CD4-positive, alpha-beta memory T cell (primary cell): ENCODE measurements at regions not wholly inside any gene's neighbourhood (a gene's known extent, or its start where the extent isn't known, plus 50 kb on each side); places are given as distances from the start of the nearest gene placed in this dataset.
A peak's percentile ranks its signal among the peaks of the same experiment; 100 is the strongest.

Source experiments
- CTCF ChIA-PET: fragments of 350-600 bp; sonication (Branson Sonifier 250); formaldehyde crosslinking; loops from one replicate; lab custom pipeline; 2021; ENCODE audit warnings: inconsistent platforms; ENCODE audit not compliant: partially characterized antibody; lab: Charles Lee
- POLR2A ChIA-PET: fragments of 350-600 bp; sonication (Branson Sonifier 250); formaldehyde crosslinking; loops from one replicate; lab custom pipeline; 2021; ENCODE audit not compliant: partially characterized antibody; lab: Charles Lee
- DNase-seq, 5 donors: peaks; one replicate each; pipeline versions ENCODE4 v3.0.0 to v3.0.0-alpha.2; 2020 to 2022; ENCODE audit warnings: mixed read lengths in 1 of 5
- H3K27ac ChIP-seq: one replicate; pipeline ENCODE4 v1.7.0; 2013; ENCODE audit warnings: low read depth, low read length
- H3K27me3 ChIP-seq: 2 replicates; pipeline ENCODE4 v1.7.0; 2013; ENCODE audit warnings: mild to moderate bottlenecking, low read length, moderate library complexity; ENCODE audit not compliant: insufficient read depth
- H3K36me3 ChIP-seq: 2 replicates; pipeline ENCODE4 v1.7.0; 2013; ENCODE audit warnings: mild to moderate bottlenecking, low read length, moderate library complexity; ENCODE audit not compliant: insufficient read depth
- H3K4me1 ChIP-seq: 2 replicates; pipeline ENCODE4 v1.7.0; 2013; ENCODE audit warnings: mild to moderate bottlenecking, low read length, moderate library complexity; ENCODE audit not compliant: insufficient read depth
- H3K4me3 ChIP-seq, 2 donors: one replicate each; pipeline ENCODE4 v1.7.0; 2013; ENCODE audit warnings: low read length in 2 of 2, mild to moderate bottlenecking in 1 of 2
- H3K9me3 ChIP-seq, 2 donors: one replicate each; pipeline ENCODE4 v1.7.0; 2013; ENCODE audit warnings: low read length in 2 of 2, control low read depth in 1 of 2; ENCODE audit not compliant: control insufficient read depth in 1 of 2
- H3K27ac Mint-ChIP-seq, 7 donors: one replicate each; pipeline ENCODE4 v1.8.0; 2020 to 2021; ENCODE audit warnings: mixed read lengths in 7 of 7, mild to moderate bottlenecking in 6 of 7, inconsistent platforms in 3 of 7, moderate library complexity in 3 of 7
- H3K27me3 Mint-ChIP-seq, 2 donors: one replicate each; pipeline ENCODE4 v1.8.0; 2020 to 2021; ENCODE audit warnings: mixed read lengths in 2 of 2
- H3K36me3 Mint-ChIP-seq, 2 donors: one replicate each; pipeline ENCODE4 v1.8.0; 2020 to 2021; ENCODE audit warnings: mixed read lengths in 2 of 2, inconsistent platforms in 1 of 2, mild to moderate bottlenecking in 1 of 2
- H3K4me1 Mint-ChIP-seq, 4 donors: one replicate each; pipeline ENCODE4 v1.8.0; 2020 to 2021; ENCODE audit warnings: mixed read lengths in 4 of 4, mild to moderate bottlenecking in 1 of 4
- H3K4me3 Mint-ChIP-seq, 8 donors: one replicate each; pipeline ENCODE4 v1.8.0; 2020 to 2021; ENCODE audit warnings: mixed read lengths in 8 of 8, mild to moderate bottlenecking in 7 of 8, moderate library complexity in 6 of 8, inconsistent platforms in 3 of 8
- H3K9me3 Mint-ChIP-seq, 8 donors: one replicate each; pipeline ENCODE4 v1.8.0; 2020 to 2021; ENCODE audit warnings: mixed read lengths in 8 of 8, mild to moderate bottlenecking in 5 of 8, inconsistent platforms in 3 of 8, moderate library complexity in 1 of 8
- intact Hi-C: fragments of 100-400 bp; cut with micrococcal nuclease; formaldehyde crosslinking; loops from one replicate; pipeline ENCODE4 v1.15.1; 2023

GRCh38 chr5:56671571-56671970, 143.8 kb upstream of the MAP3K1 start:
- no peak for DNase-seq
- peaks cover 54% of the 10 kb centered on the region for H3K4me1 ChIP-seq
- no peak overlapping the region for H3K4me3 Mint-ChIP-seq
- no peak overlapping the region for H3K27ac ChIP-seq
- no peaks in the 10 kb centered on the region for H3K9me3 ChIP-seq
- H3K27me3 Mint-ChIP-seq: no peaks in the 10 kb centered on the region
- H3K4me3 ChIP-seq: no peak overlapping the region
- intact Hi-C loops: loop anchor here (5.0 kb wide), 1 partner anchor 94 kb away; no protein-coding TSS in a partner anchor
- H3K36me3 Mint-ChIP-seq: peaks cover 0 to 8% of the 10 kb centered on the region in 2 donors
- H3K4me1 Mint-ChIP-seq: peaks cover 25 to 52% (median 43%) of the 10 kb centered on the region in 4 donors
- H3K36me3 ChIP-seq: no peaks in the 10 kb centered on the region
- peak overlapping the region in 1 of 7 donors; percentile 66 for H3K27ac Mint-ChIP-seq
- H3K9me3 Mint-ChIP-seq: peaks cover 0 to 6% (median 2%) of the 10 kb centered on the region in 8 donors
- H3K27me3 ChIP-seq: no peaks in the 10 kb centered on the region
- CTCF ChIA-PET: interaction anchor here (2.4 kb wide), 1 partner anchor 191 kb away, joined by 19 read pairs; no protein-coding TSS in a partner anchor
- POLR2A ChIA-PET: no interaction called here

GRCh38 chr5:56670916-56671315, 144.4 kb upstream of the MAP3K1 start:
- no peak for DNase-seq
- Mint-ChIP-seq H3K4me1 (peaks cover 23 to 52% (median 44%) of the 10 kb centered on the region in 4 donors), H3K4me3 (peak overlapping the region in 2 of 8 donors; percentile 8 to 89), H3K27me3 (no peaks in the 10 kb centered on the region), H3K27ac (peak overlapping the region in 3 of 7 donors; percentile 80 to 96 (median 89)), H3K9me3 (peaks cover 0 to 6% (median 2%) of the 10 kb centered on the region in 8 donors), H3K36me3 (peaks cover 0 to 8% of the 10 kb centered on the region in 2 donors)
- Histone ChIP-seq H3K4me3 (no peak overlapping the region), H3K27me3 (no peaks in the 10 kb centered on the region), H3K4me1 (peaks cover 54% of the 10 kb centered on the region), H3K9me3 (no peaks in the 10 kb centered on the region), H3K36me3 (no peaks in the 10 kb centered on the region), H3K27ac (peak overlapping the region; percentile 48)
- intact Hi-C loops: loop anchor here (5.0 kb wide), 1 partner anchor 94 kb away; no protein-coding TSS in a partner anchor
- ChIA-PET POLR2A (interaction anchor here (0.8 to 2.8 kb wide), 12 partner anchors 9 to 275 kb away, joined by 3 to 24 read pairs (median 7); partner anchors contain the start of gene MAP3K1), CTCF (interaction anchor here (0.7 to 2.4 kb wide), 9 partner anchors 9 to 191 kb away, joined by 3 to 19 read pairs (median 6); partner anchors contain the start of gene MAP3K1)

- intact Hi-C loops: loop anchor here (5.0 kb wide), 1 partner anchor 93 kb away; no protein-coding TSS in a partner anchor
Measured at GRCh38 chr5:56669534-56670483, 145.5 kb upstream of the MAP3K1 start.

GRCh38 chr5:56668996-56669395, 146.4 kb upstream of the MAP3K1 start:
- peak overlapping the region in 6 of 7 donors; percentile 10 to 91 (median 60) for H3K27ac Mint-ChIP-seq

More at GRCh38 chr5:56669534-56670483, 145.5 kb upstream of the MAP3K1 start:
- DNase-seq: peak in 4 of 5 donors; percentile 26 to 67 (median 48)
- H3K9me3 ChIP-seq: no peaks in the 10 kb centered on the region
- H3K4me1 ChIP-seq: peaks cover 54% of the 10 kb centered on the region
- H3K27me3 ChIP-seq: no peaks in the 10 kb centered on the region
- peak overlapping the region; percentile 48 for H3K27ac ChIP-seq
- peak overlapping the region; percentile 89 to 97 (median 93) for H3K27ac Mint-ChIP-seq
- H3K9me3 Mint-ChIP-seq: peaks cover 0 to 10% (median 4%) of the 10 kb centered on the region in 8 donors
- no peaks in the 10 kb centered on the region for H3K27me3 Mint-ChIP-seq
- ChIA-PET POLR2A (interaction anchor here (0.5 to 2.8 kb wide), 23 partner anchors 8 to 276 kb away, joined by 3 to 24 read pairs (median 6); partner anchors contain the start of gene MAP3K1), CTCF (interaction anchor here (0.7 to 2.4 kb wide), 23 partner anchors 10 to 406 kb away, joined by 3 to 19 read pairs (median 4); partner anchors contain the start of gene MAP3K1)
- H3K4me1 Mint-ChIP-seq: peaks cover 23 to 52% (median 44%) of the 10 kb centered on the region in 4 donors
- peaks cover 0 to 14% of the 10 kb centered on the region in 2 donors for H3K36me3 Mint-ChIP-seq
- H3K4me3 ChIP-seq: no peak overlapping the region
- no peaks in the 10 kb centered on the region for H3K36me3 ChIP-seq
- H3K4me3 Mint-ChIP-seq: peak overlapping the region in 7 of 8 donors; percentile 54 to 89 (median 76)

GRCh38 chr5:56667692-56668091, 147.7 kb upstream of the MAP3K1 start:
- POLR2A ChIA-PET: interaction anchor here (0.6 kb wide), 1 partner anchor 52 kb away, joined by 3 read pairs; no protein-coding TSS in a partner anchor
- no peak for DNase-seq
- Mint-ChIP-seq H3K36me3 (peaks cover 0 to 7% of the 10 kb centered on the region in 2 donors), H3K4me3 (no peak overlapping the region), H3K4me1 (peaks cover 14 to 39% (median 32%) of the 10 kb centered on the region in 4 donors), H3K27ac (no peak overlapping the region), H3K27me3 (no peaks in the 10 kb centered on the region), H3K9me3 (peaks cover 0 to 6% (median 2%) of the 10 kb centered on the region in 8 donors)
- no peaks in the 10 kb centered on the region for H3K9me3 ChIP-seq
- CTCF ChIA-PET: no interaction called here
- intact Hi-C loops: no loop called here
- no peak overlapping the region for H3K27ac ChIP-seq
- peaks cover 44% of the 10 kb centered on the region for H3K4me1 ChIP-seq
- no peak overlapping the region for H3K4me3 ChIP-seq
- H3K27me3 ChIP-seq: no peaks in the 10 kb centered on the region
- H3K36me3 ChIP-seq: no peaks in the 10 kb centered on the region

More at GRCh38 chr5:56668996-56669395, 146.4 kb upstream of the MAP3K1 start:
- Histone ChIP-seq H3K4me1 (peaks cover 54% of the 10 kb centered on the region), H3K27me3 (no peaks in the 10 kb centered on the region), H3K9me3 (no peaks in the 10 kb centered on the region), H3K27ac (no peak overlapping the region), H3K36me3 (no peaks in the 10 kb centered on the region), H3K4me3 (no peak overlapping the region)
- Mint-ChIP-seq H3K36me3 (peaks cover 0 to 15% of the 10 kb centered on the region in 2 donors), H3K9me3 (peaks cover 0 to 10% (median 4%) of the 10 kb centered on the region in 8 donors), H3K4me3 (peak overlapping the region in 3 of 8 donors; percentile 21 to 34 (median 30)), H3K27me3 (no peaks in the 10 kb centered on the region), H3K4me1 (peaks cover 21 to 50% (median 42%) of the 10 kb centered on the region in 4 donors)
- CTCF ChIA-PET: interaction anchor here (0.9 to 2.1 kb wide), 7 partner anchors 17 to 405 kb away, joined by 3 to 11 read pairs (median 5); no protein-coding TSS in a partner anchor
- POLR2A ChIA-PET: interaction anchor here (0.6 to 2.8 kb wide), 7 partner anchors 12 to 192 kb away, joined by 3 to 24 read pairs (median 6); no protein-coding TSS in a partner anchor
- DNase-seq: no peak
- intact Hi-C loops: no loop called here

GRCh38 chr5:56666901-56667300, 148.4 kb upstream of the MAP3K1 start:
- ChIA-PET CTCF (interaction anchor here (0.9 to 1.4 kb wide), 2 partner anchors 171 to 196 kb away, joined by 3 to 6 read pairs; no protein-coding TSS in a partner anchor), POLR2A (no interaction called here)
- intact Hi-C loops: no loop called here
- DNase-seq: no peak
- H3K36me3 Mint-ChIP-seq: peaks cover 0 to 7% of the 10 kb centered on the region in 2 donors
- H3K27me3 ChIP-seq: no peaks in the 10 kb centered on the region
- peaks cover 12 to 35% (median 30%) of the 10 kb centered on the region in 4 donors for H3K4me1 Mint-ChIP-seq
- no peak overlapping the region for H3K27ac Mint-ChIP-seq
- H3K4me3 Mint-ChIP-seq: no peak overlapping the region
- peaks cover 0 to 6% (median 2%) of the 10 kb centered on the region in 8 donors for H3K9me3 Mint-ChIP-seq
- H3K27ac ChIP-seq: no peak overlapping the region
- no peak overlapping the region for H3K4me3 ChIP-seq
- no peaks in the 10 kb centered on the region for H3K27me3 Mint-ChIP-seq
- H3K4me1 ChIP-seq: peaks cover 36% of the 10 kb centered on the region
- H3K9me3 ChIP-seq: no peaks in the 10 kb centered on the region
- H3K36me3 ChIP-seq: no peaks in the 10 kb centered on the region
